ENCODE measurements at regions not wholly inside any gene's neighbourhood (a gene's known extent, or its start where the extent isn't known, plus 50 kb on each side); places are given as distances from the start of the nearest gene placed in this dataset.

DNA sequence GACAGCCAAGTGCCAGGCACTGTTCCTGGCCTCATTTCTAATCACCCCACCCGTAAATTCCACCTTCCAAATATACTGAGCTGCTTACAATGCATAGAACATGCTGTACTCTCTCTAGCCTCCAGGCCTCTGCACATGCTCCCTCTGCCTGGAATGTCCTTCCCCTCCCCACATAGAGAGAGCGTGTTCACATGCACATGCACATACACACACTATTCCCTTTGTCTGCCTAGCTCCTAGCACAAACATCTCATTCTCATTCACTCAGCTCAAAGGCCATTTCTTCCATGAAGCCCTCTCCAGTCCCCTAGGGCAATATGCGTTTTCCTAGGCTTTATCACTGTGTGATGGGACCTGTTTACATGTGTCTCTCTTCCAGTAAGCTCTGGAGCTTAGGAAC lies 144.6 kb downstream of the WT1 start:
- Histone ChIP-seq H3K36me3 (no peaks in the 10 kb centered on the region), H3K9me3 (no peaks in the 10 kb centered on the region), H3K27ac (no peak overlapping the region), H3K4me3 (no peak overlapping the region), H3K4me1 (ENCODE audit: control insufficient read depth in 1 of 2, low read depth in 2 of 2) (no peaks in the 10 kb centered on the region), H3K27me3 (replicated peaks; ENCODE audit: insufficient read depth) (no peaks in the 10 kb centered on the region)
- DNase-seq (ENCODE audit: low spot score) (no peak), ATAC-seq (ENCODE audit: insufficient number of reproducible peaks, low FRiP score, low read depth) (no peak)
- TF ChIP-seq, protein P1, sequence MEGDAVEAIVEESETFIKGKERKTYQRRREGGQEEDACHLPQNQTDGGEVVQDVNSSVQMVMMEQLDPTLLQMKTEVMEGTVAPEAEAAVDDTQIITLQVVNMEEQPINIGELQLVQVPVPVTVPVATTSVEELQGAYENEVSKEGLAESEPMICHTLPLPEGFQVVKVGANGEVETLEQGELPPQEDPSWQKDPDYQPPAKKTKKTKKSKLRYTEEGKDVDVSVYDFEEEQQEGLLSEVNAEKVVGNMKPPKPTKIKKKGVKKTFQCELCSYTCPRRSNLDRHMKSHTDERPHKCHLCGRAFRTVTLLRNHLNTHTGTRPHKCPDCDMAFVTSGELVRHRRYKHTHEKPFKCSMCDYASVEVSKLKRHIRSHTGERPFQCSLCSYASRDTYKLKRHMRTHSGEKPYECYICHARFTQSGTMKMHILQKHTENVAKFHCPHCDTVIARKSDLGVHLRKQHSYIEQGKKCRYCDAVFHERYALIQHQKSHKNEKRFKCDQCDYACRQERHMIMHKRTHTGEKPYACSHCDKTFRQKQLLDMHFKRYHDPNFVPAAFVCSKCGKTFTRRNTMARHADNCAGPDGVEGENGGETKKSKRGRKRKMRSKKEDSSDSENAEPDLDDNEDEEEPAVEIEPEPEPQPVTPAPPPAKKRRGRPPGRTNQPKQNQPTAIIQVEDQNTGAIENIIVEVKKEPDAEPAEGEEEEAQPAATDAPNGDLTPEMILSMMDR (IDR thresholded peaks at IDR 0.05), result no peak

DNA sequence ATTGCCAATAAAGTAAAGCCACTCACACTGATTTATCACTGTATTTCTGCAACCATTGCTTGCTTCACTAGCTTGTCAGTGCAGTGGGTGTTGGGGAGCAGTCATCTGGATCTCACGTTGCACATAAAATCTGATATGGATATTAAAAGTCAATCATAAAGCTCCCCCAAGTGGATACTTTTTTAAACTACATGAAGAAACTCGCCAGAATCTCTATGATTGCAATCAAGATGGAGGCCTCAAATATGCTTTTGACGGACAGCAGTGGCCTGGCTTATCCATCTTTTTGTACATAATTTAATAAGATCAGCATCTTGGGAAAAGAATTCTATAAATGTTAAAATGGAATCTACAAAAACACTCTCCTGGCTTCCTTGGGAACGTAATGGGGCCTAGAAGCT lies 137.7 kb downstream of the WT1 start:
- Histone ChIP-seq H3K36me3 (no peaks in the 10 kb centered on the region), H3K27ac (no peak overlapping the region), H3K9me3 (no peaks in the 10 kb centered on the region), H3K27me3 (replicated peaks; ENCODE audit: insufficient read depth) (no peaks in the 10 kb centered on the region), H3K4me3 (no peak overlapping the region), H3K4me1 (ENCODE audit: control insufficient read depth in 1 of 2, low read depth in 2 of 2) (no peaks in the 10 kb centered on the region)
- ATAC-seq (ENCODE audit: insufficient number of reproducible peaks, low FRiP score, low read depth), result no peak
- TF ChIP-seq, protein P1 (IDR thresholded peaks at IDR 0.05), result no peak
- no peak for DNase-seq (ENCODE audit: low spot score)

DNA sequence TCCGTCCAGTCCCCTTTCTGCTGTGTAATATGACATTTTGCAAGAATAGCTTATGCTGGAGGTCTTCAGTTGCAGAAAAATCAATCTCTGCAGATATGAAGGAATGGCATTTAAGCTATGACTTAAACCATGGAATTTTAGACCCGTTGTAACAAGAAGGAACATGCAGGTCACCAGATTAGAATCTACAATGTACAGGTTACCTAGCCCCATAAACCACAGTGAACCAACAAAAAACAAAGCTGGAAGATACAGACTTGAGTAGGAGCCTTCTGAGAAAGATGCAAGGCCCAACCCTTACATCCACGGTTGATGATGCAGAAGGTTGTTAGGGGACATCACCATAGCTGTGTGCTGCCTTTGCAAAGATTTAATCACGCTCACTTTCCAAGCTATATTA lies 132.5 kb downstream of the WT1 start:
- DNase-seq (ENCODE audit: low spot score) (no peak), ATAC-seq (ENCODE audit: insufficient number of reproducible peaks, low FRiP score, low read depth) (no peak)
- Histone ChIP-seq H3K27ac (no peak overlapping the region), H3K4me3 (no peak overlapping the region), H3K4me1 (ENCODE audit: control insufficient read depth in 1 of 2, low read depth in 2 of 2) (no peaks in the 10 kb centered on the region), H3K36me3 (no peaks in the 10 kb centered on the region), H3K9me3 (no peaks in the 10 kb centered on the region), H3K27me3 (replicated peaks; ENCODE audit: insufficient read depth) (no peaks in the 10 kb centered on the region)
- TF ChIP-seq, protein P1 (IDR thresholded peaks at IDR 0.05), result no peak

DNA sequence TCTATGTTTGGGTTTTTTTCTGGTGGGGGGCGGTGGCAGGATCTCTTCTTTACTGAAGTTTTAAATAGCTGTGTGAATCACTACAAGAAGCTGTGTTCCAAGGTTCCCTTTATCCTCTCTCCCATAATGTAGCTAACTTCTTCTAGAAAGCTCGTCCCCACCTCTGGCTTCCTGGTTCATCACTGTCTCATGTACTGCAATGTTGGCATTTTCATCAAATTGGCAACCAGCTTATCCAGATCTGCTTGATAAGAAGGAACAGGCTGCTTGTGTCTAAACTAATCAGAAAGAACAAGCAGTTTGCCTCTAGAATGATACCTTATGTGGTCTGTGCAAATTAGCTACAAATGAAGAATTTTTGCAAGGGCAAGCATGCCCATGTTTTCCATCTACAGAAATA lies 130.8 kb downstream of the WT1 start:
- Histone ChIP-seq H3K4me3 (no peak overlapping the region), H3K9me3 (no peaks in the 10 kb centered on the region), H3K36me3 (no peaks in the 10 kb centered on the region), H3K27me3 (replicated peaks; ENCODE audit: insufficient read depth) (no peaks in the 10 kb centered on the region), H3K4me1 (ENCODE audit: control insufficient read depth in 1 of 2, low read depth in 2 of 2) (no peaks in the 10 kb centered on the region), H3K27ac (no peak overlapping the region)
- ATAC-seq (ENCODE audit: insufficient number of reproducible peaks, low FRiP score, low read depth) (no peak), DNase-seq (ENCODE audit: low spot score) (no peak)
- TF ChIP-seq, protein P1 (IDR thresholded peaks at IDR 0.05), result no peak

DNA sequence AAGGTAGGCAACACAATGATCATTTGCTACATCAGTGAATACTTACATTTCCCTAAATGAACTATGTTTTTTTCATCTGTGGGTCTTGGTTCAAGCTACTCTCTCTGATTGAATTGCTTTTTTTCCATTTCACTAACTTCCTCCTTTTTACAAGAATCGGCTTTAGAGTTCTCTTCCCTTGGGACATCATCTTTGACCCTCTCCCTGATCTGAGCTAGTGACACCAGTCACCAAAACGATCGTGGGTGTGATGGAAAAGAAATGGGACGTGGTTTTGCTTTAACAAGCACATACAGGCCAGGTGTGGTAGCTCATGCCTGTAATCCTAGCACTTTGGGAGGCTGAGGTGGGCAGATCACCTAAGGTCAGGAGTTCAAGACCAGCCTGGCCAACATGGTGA lies 129.9 kb downstream of the WT1 start:
- Histone ChIP-seq H3K4me1 (ENCODE audit: control insufficient read depth in 1 of 2, low read depth in 2 of 2) (no peaks in the 10 kb centered on the region), H3K4me3 (no peak overlapping the region)

More for the DNA sequence above, 129.9 kb downstream of the WT1 start:
- Histone ChIP-seq H3K27me3 (replicated peaks; ENCODE audit: insufficient read depth) (no peaks in the 10 kb centered on the region), H3K36me3 (no peaks in the 10 kb centered on the region), H3K9me3 (no peaks in the 10 kb centered on the region), H3K27ac (no peak overlapping the region)
- ATAC-seq (ENCODE audit: insufficient number of reproducible peaks, low FRiP score, low read depth) (no peak), DNase-seq (ENCODE audit: low spot score) (no peak)
- TF ChIP-seq, protein P1 (IDR thresholded peaks at IDR 0.05), result no peak
